NOMO-1 treated with DMSO at 0.1 percent for 48 hours (cell line): ENCODE measurements at regions not wholly inside any gene's neighbourhood (a gene's known extent, or its start where the extent isn't known, plus 50 kb on each side); places are given as distances from the start of the nearest gene placed in this dataset.
A peak's percentile ranks its signal among the peaks of the same experiment; 100 is the strongest.

Experiments
- DNase-seq: peaks from one replicate; lab custom pipeline; 2025; ENCODE audit not compliant: unreplicated experiment; lab: John Stamatoyannopoulos, UW

- DNase-seq: no peak
Observed at GRCh38 chr11:119491753-119492510, 69.0 kb upstream of the THY1 start.

GRCh38 chr11:119490253-119491006 is 67.5 kb upstream of the THY1 start:
- DNase-seq: no peak

GRCh38 chr11:119489087-119489486 is 66.1 kb upstream of the THY1 start:
- no peak for DNase-seq

GRCh38 chr11:119488256-119488995 is 65.5 kb upstream of the THY1 start:
- DNase-seq: no peak

GRCh38 chr11:119486691-119487259 is 63.8 kb upstream of the THY1 start:
- DNase-seq: no peak

- DNase-seq: no peak
Observed at GRCh38 chr11:119486016-119486415, 63.0 kb upstream of the THY1 start.

- no peak for DNase-seq
Observed at GRCh38 chr11:119484741-119485605, 62.0 kb upstream of the THY1 start.

- no peak for DNase-seq
Observed at GRCh38 chr11:119483881-119484371, 61.0 kb upstream of the THY1 start.

- DNase-seq: no peak
Observed at GRCh38 chr11:119483341-119483880, 60.4 kb upstream of the THY1 start.

GRCh38 chr11:119482521-119483011 is 59.6 kb upstream of the THY1 start:
- DNase-seq: no peak

GRCh38 chr11:119481667-119482400 is 58.9 kb upstream of the THY1 start:
- DNase-seq: no peak

- peak; percentile 31 for DNase-seq
Observed at GRCh38 chr11:119481021-119481666, 58.2 kb upstream of the THY1 start.

- no peak for DNase-seq
Observed at GRCh38 chr11:119480380-119481020, 57.5 kb upstream of the THY1 start.

GRCh38 chr11:119479685-119480275 is 56.8 kb upstream of the THY1 start:
- DNase-seq: peak; percentile 6

- DNase-seq: no peak
Observed at GRCh38 chr11:119478711-119479285, 55.8 kb upstream of the THY1 start.

- no peak for DNase-seq
Observed at GRCh38 chr11:119476666-119477331, 53.8 kb upstream of the THY1 start.

GRCh38 chr11:119476038-119476437 is 53.1 kb upstream of the THY1 start:
- no peak for DNase-seq
